SH-SY5Y (cell line): ENCODE measurements at regions not wholly inside any gene's neighbourhood (a gene's known extent, or its start where the extent isn't known, plus 50 kb on each side); places are given as distances from the start of the nearest gene placed in this dataset.

ENCODE experiments used
- GATA2 ChIP-seq: IDR thresholded peaks from 2 replicates; pipeline ENCODE4 v1.6.1; 2011; ENCODE audit warnings: mild to moderate bottlenecking, low read depth, low read length
- GATA3 ChIP-seq: IDR thresholded peaks from 2 replicates; pipeline ENCODE4 v1.6.1; 2011; ENCODE audit warnings: low read depth, mild to moderate bottlenecking, low read length, moderate library complexity

DNA sequence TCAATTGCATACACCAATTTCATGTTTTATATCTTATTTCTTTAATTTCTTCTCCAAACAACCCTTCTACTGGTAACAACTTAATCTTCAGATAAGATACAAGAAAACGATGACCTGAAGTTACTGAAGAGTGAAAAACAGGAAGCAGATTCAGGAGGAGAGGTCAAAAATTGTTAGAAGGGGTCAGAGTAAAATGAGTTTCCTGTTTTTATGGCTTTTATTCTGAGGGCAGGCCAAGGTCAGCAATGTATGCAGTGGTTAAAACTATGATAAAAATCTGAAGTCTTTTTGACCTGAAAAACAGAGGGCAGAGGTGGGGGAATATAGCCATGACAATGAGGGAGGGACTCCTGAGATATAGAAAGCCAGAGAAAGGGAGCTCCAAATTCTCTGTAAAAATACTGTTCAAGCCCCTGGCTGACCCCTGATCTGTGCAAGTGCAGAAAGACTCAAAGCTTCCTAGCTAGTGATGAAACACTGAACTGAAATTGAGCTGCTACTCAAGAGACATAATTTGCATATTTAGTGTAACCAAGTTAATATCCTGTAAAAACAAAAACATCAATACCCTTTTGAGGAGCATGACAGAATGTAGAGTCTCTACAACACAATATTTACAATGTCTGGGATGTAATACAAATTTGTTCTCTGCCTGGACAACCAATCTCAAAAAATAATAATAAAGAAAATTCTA, 514.3 kb upstream of the SEL1L start:
- TF ChIP-seq GATA2: no peak
- TF ChIP-seq GATA3: no peak
